ENCODE measurements at regions not wholly inside any gene's neighbourhood (a gene's known extent, or its start where the extent isn't known, plus 50 kb on each side); places are given as distances from the start of the nearest gene placed in this dataset.

- TF ChIP-seq CHD7 (IDR thresholded peaks at IDR 0.05; ENCODE audit: insufficient replicate concordance, low read length) (no peak), SAP30 (IDR thresholded peaks at IDR 0.05; ENCODE audit: insufficient read depth, insufficient replicate concordance, low read length) (no peak), SIRT6 (IDR thresholded peaks at IDR 0.05; ENCODE audit: low read length) (no peak), KDM5A (IDR thresholded peaks at IDR 0.05; ENCODE audit: low read length) (no peak), RAD21 (IDR thresholded peaks at IDR 0.05 in 1 of 2, conservative IDR thresholded peaks at IDR 0.05 in 1 of 2; ENCODE audit: low read depth in 2 of 2, low read length in 2 of 2) (no peak), TEAD4 (IDR thresholded peaks at IDR 0.05; ENCODE audit: low read depth, low read length) (no peak), GTF2F1 (IDR thresholded peaks at IDR 0.05; ENCODE audit: borderline replicate concordance, low read depth, low read length) (no peak), EP300 (IDR thresholded peaks at IDR 0.05; ENCODE audit: borderline replicate concordance in 1 of 2, low read depth in 2 of 2, low read length in 2 of 2) (no peak), ASH2L (IDR thresholded peaks at IDR 0.05; ENCODE audit: low read length) (no peak), CHD2 (IDR thresholded peaks at IDR 0.05; ENCODE audit: low read length) (no peak), FOSL1 (IDR thresholded peaks at IDR 0.05; ENCODE audit: insufficient read depth, low read depth, low read length) (no peak), BRCA1 (IDR thresholded peaks at IDR 0.05; ENCODE audit: low read depth, low read length) (no peak)
Measured at GRCh38 chr6:63022631-63023030, 188.6 kb upstream of the FKBP1C start (continued).
